Mammary epithelial cell (primary cell): ENCODE measurements at regions not wholly inside any gene's neighbourhood (a gene's known extent, or its start where the extent isn't known, plus 50 kb on each side); places are given as distances from the start of the nearest gene placed in this dataset.

Experiments
- CTCF ChIP-seq, 2 donors: IDR thresholded peaks in 1 of 2; conservative IDR thresholded peaks in 1 of 2; 2 replicates each; pipeline ENCODE4 v1.5.1; 2011 to 2012; ENCODE audit warnings: inconsistent platforms in 2 of 2, low read length in 2 of 2, mild to moderate bottlenecking in 2 of 2, control low read depth in 1 of 2, low read depth in 1 of 2; ENCODE audit not compliant: insufficient read depth in 1 of 2; ENCODE audit errors: extremely low read depth in 1 of 2
- EZH2 ChIP-seq: IDR thresholded peaks from 2 replicates; pipeline ENCODE4 v1.6.1; 2012; ENCODE audit warnings: low read length, inconsistent platforms, borderline replicate concordance

- no peak for TF ChIP-seq CTCF (conservative IDR thresholded peaks at IDR 0.05 in 1 of 2, IDR thresholded peaks at IDR 0.05 in 1 of 2; ENCODE audit: extremely low read depth in 1 of 2, insufficient read depth in 1 of 2, low read depth in 1 of 2, low read length in 2 of 2)
- no peak for TF ChIP-seq EZH2
These were observed 599.3 kb upstream of the ZEB2 start for GRCh38 chr2:145119225-145119624.
